Stimulated activated CD4-positive, alpha-beta T cell treated with anti-CD3 and anti-CD28 coated beads, Interleukin-1b, Interleukin-23, amount 100 ng/mL, for 4 hours (primary cell): ENCODE measurements at regions not wholly inside any gene's neighbourhood (a gene's known extent, or its start where the extent isn't known, plus 50 kb on each side); places are given as distances from the start of the nearest gene placed in this dataset.

ENCODE experiments used
- DNase-seq, 2 donors: peaks; one replicate each; pipeline ENCODE4 v3.0.0-alpha.2; 2020; ENCODE audit warnings: low read depth in 2 of 2

- DNase-seq: no peak
Observed at GRCh38 chr14:61941421-61942150, 179.4 kb downstream of the SNAPC1 start.

GRCh38 chr14:61948376-61948775, 186.2 kb downstream of the SNAPC1 start:
- no peak for DNase-seq

- no peak for DNase-seq
Observed at GRCh38 chr14:61950340-61950739, 188.1 kb downstream of the SNAPC1 start.

GRCh38 chr14:61953602-61954001, 191.4 kb downstream of the SNAPC1 start:
- no peak for DNase-seq

GRCh38 chr14:61954306-61954705, 192.1 kb downstream of the SNAPC1 start:
- DNase-seq: no peak

GRCh38 chr14:61956517-61956916, 194.3 kb downstream of the SNAPC1 start:
- no peak for DNase-seq

GRCh38 chr14:61959348-61959747, 197.1 kb downstream of the SNAPC1 start:
- DNase-seq: no peak

- no peak for DNase-seq
Observed at GRCh38 chr14:61961369-61961768, 199.1 kb downstream of the SNAPC1 start.

- DNase-seq: no peak
Observed at GRCh38 chr14:61963926-61964325, 201.7 kb downstream of the SNAPC1 start.

GRCh38 chr14:61965030-61965745, 203.0 kb downstream of the SNAPC1 start:
- no peak for DNase-seq

- no peak for DNase-seq
Observed at GRCh38 chr14:61968207-61968606, 206.0 kb downstream of the SNAPC1 start.

GRCh38 chr14:61972711-61973110, 210.5 kb downstream of the SNAPC1 start:
- DNase-seq: no peak

GRCh38 chr14:61973981-61974380, 211.8 kb downstream of the SNAPC1 start:
- DNase-seq: no peak

GRCh38 chr14:61977217-61977616, 215.0 kb downstream of the SNAPC1 start:
- DNase-seq: no peak

GRCh38 chr14:61988240-61988639, 226.0 kb downstream of the SNAPC1 start:
- no peak for DNase-seq

GRCh38 chr14:61992139-61992538, 229.9 kb downstream of the SNAPC1 start:
- no peak for DNase-seq

GRCh38 chr14:61992926-61993325, 230.7 kb downstream of the SNAPC1 start:
- no peak for DNase-seq

GRCh38 chr14:61994589-61994988, 232.4 kb downstream of the SNAPC1 start:
- no peak for DNase-seq

GRCh38 chr14:61996753-61997152, 234.5 kb downstream of the SNAPC1 start:
- DNase-seq: no peak

GRCh38 chr14:61997161-61997560, 234.9 kb downstream of the SNAPC1 start:
- no peak for DNase-seq

GRCh38 chr14:62001963-62002362, 239.7 kb downstream of the SNAPC1 start:
- DNase-seq: no peak

GRCh38 chr14:62002642-62003041, 240.4 kb downstream of the SNAPC1 start:
- no peak for DNase-seq

GRCh38 chr14:62003701-62004100, 241.5 kb downstream of the SNAPC1 start:
- DNase-seq: no peak
